ENCODE measurements at regions not wholly inside any gene's neighbourhood (a gene's known extent, or its start where the extent isn't known, plus 50 kb on each side); places are given as distances from the start of the nearest gene placed in this dataset.
A peak's percentile ranks its signal among the peaks of the same experiment; 100 is the strongest.

DNA sequence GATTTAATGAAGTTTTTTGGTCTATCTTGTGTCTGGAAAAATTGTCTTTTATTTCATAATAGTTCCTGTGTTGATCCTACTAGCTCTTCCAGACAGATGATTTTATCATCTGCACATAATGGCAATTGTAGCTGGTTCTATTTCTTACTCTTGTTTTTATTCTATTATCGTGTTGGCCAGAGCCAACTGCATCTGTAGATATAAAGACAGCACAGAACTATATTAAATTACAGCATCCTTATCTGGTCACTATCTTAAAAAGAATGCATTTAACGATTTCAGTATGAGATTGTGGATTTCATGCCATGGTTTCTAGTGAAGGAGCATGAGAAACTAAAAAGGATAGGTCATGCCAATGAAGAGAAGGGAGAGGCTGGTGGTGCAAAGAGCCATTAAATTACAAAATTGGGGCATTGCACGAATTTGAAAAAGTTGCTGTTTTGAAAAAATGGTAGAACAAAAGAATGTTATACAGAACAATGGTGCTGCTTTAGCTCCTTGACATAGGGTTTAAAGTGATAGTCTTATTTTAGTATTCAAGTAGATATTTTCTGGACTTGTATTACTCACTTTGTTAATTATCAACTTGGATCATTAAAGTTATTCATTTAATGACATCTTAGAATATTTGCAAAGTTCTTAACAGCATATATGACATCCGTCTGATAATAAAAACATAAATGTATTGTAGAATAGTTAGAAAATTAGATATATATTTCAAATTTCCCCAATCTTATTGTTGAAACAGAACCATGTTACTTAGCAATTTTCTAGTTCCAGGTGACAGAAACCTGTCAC is 1250.3 kb downstream of the REEP3 start:
- TF ChIP-seq, protein P1, sequence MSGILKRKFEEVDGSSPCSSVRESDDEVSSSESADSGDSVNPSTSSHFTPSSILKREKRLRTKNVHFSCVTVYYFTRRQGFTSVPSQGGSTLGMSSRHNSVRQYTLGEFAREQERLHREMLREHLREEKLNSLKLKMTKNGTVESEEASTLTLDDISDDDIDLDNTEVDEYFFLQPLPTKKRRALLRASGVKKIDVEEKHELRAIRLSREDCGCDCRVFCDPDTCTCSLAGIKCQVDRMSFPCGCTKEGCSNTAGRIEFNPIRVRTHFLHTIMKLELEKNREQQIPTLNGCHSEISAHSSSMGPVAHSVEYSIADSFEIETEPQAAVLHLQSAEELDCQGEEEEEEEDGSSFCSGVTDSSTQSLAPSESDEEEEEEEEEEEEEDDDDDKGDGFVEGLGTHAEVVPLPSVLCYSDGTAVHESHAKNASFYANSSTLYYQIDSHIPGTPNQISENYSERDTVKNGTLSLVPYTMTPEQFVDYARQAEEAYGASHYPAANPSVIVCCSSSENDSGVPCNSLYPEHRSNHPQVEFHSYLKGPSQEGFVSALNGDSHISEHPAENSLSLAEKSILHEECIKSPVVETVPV (CRISPR knock-in tag; IDR thresholded peaks at IDR 0.05), result peak; percentile 89; the same call in 1 of the 2 replicates
- TF ChIP-seq, protein P2, sequence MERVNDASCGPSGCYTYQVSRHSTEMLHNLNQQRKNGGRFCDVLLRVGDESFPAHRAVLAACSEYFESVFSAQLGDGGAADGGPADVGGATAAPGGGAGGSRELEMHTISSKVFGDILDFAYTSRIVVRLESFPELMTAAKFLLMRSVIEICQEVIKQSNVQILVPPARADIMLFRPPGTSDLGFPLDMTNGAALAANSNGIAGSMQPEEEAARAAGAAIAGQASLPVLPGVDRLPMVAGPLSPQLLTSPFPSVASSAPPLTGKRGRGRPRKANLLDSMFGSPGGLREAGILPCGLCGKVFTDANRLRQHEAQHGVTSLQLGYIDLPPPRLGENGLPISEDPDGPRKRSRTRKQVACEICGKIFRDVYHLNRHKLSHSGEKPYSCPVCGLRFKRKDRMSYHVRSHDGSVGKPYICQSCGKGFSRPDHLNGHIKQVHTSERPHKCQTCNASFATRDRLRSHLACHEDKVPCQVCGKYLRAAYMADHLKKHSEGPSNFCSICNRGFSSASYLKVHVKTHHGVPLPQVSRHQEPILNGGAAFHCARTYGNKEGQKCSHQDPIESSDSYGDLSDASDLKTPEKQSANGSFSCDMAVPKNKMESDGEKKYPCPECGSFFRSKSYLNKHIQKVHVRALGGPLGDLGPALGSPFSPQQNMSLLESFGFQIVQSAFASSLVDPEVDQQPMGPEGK (CRISPR knock-in tag; IDR thresholded peaks at IDR 0.05; ENCODE audit: borderline replicate concordance), result no peak
- TF ChIP-seq ZFP3 (CRISPR knock-in tag; IDR thresholded peaks at IDR 0.05) (peak; percentile 54; the same call in 1 of the 2 replicates), BACH2 (CRISPR knock-in tag; IDR thresholded peaks at IDR 0.05; ENCODE audit: borderline replicate concordance) (no peak), CSDC2 (CRISPR knock-in tag; IDR thresholded peaks at IDR 0.05) (no peak), ARNTL (CRISPR knock-in tag; IDR thresholded peaks at IDR 0.05; ENCODE audit: borderline replicate concordance, low read depth) (peak; percentile 74; the same call in 1 of the 2 replicates), ZNF565 (CRISPR knock-in tag; conservative IDR thresholded peaks at IDR 0.05; ENCODE audit: low read depth) (peak; percentile 86), ZC3H10 (CRISPR knock-in tag; IDR thresholded peaks at IDR 0.05) (no peak)
